HFFc6 (cell line): ENCODE measurements at regions not wholly inside any gene's neighbourhood (a gene's known extent, or its start where the extent isn't known, plus 50 kb on each side); places are given as distances from the start of the nearest gene placed in this dataset.
A peak's percentile ranks its signal among the peaks of the same experiment; 100 is the strongest.

Experiments
- DNase-seq: peaks from one replicate; pipeline ENCODE4 v3.0.0-alpha.2; 2018
- H3K27ac Mint-ChIP-seq: 2 replicates; pipeline ENCODE4 v1.8.0; 2020; ENCODE audit warnings: mild to moderate bottlenecking, mixed read lengths
- H3K27me3 Mint-ChIP-seq: 2 replicates; pipeline ENCODE4 v1.8.0; 2021; ENCODE audit warnings: mild to moderate bottlenecking, moderate library complexity, mixed read lengths; ENCODE audit not compliant: insufficient read depth
- H3K36me3 Mint-ChIP-seq: 2 replicates; pipeline ENCODE4 v1.8.0; 2021; ENCODE audit warnings: low read depth, mixed read lengths
- H3K4me1 Mint-ChIP-seq: 2 replicates; pipeline ENCODE4 v1.8.0; 2020; ENCODE audit warnings: low read depth, mixed read lengths
- H3K4me3 Mint-ChIP-seq: 2 replicates; pipeline ENCODE4 v1.8.0; 2020; ENCODE audit warnings: mild to moderate bottlenecking, moderate library complexity, mixed read lengths
- H3K9me3 Mint-ChIP-seq: 2 replicates; pipeline ENCODE4 v1.8.0; 2020; ENCODE audit warnings: mild to moderate bottlenecking, mixed read lengths
- CTCF ChIP-seq: fragments of 200-600 bp; sonication (generic); IDR thresholded peaks from 2 replicates; pipeline ENCODE4 v1.5.0; 2021; ENCODE audit warnings: antibody characterized with exemption, mild to moderate bottlenecking

- Mint-ChIP-seq H3K9me3 (peaks cover 7% of the 10 kb centered on the region; the same call in 1 of the 2 replicates), H3K4me3 (no peak overlapping the region), H3K4me1 (peaks cover 48% of the 10 kb centered on the region), H3K27me3 (no peaks in the 10 kb centered on the region; the same call in 1 of the 2 replicates), H3K27ac (no peak overlapping the region), H3K36me3 (peaks cover 23% of the 10 kb centered on the region)
- no peak for TF ChIP-seq CTCF
- DNase-seq = no peak
Measured at GRCh38 chr15:62406305-62406891, 241.3 kb upstream of the C2CD4B start.

GRCh38 chr15:62407216-62407615 lies 242.1 kb upstream of the C2CD4B start:
- no peak for DNase-seq
- no peak for TF ChIP-seq CTCF
- peaks cover 17% of the 10 kb centered on the region for H3K36me3 Mint-ChIP-seq
- H3K4me3 Mint-ChIP-seq = no peak overlapping the region
- H3K4me1 Mint-ChIP-seq = peaks cover 40% of the 10 kb centered on the region
- no peaks in the 10 kb centered on the region; the same call in 1 of the 2 replicates for H3K27me3 Mint-ChIP-seq
- H3K9me3 Mint-ChIP-seq = peaks cover 7% of the 10 kb centered on the region; the same call in 1 of the 2 replicates
- H3K27ac Mint-ChIP-seq = no peak overlapping the region

GRCh38 chr15:62407962-62408361 lies 242.9 kb upstream of the C2CD4B start:
- Mint-ChIP-seq H3K9me3 (no peaks in the 10 kb centered on the region; the same call in 1 of the 2 replicates), H3K27ac (no peak overlapping the region)

GRCh38 chr15:62409466-62409865 lies 244.4 kb upstream of the C2CD4B start:
- Mint-ChIP-seq H3K36me3 (no peaks in the 10 kb centered on the region), H3K4me3 (no peak overlapping the region), H3K9me3 (no peaks in the 10 kb centered on the region), H3K27ac (no peak overlapping the region), H3K27me3 (no peaks in the 10 kb centered on the region; the same call in 1 of the 2 replicates), H3K4me1 (peaks cover 33% of the 10 kb centered on the region)
- no peak for DNase-seq
- TF ChIP-seq CTCF = no peak

More at GRCh38 chr15:62407962-62408361, 242.9 kb upstream of the C2CD4B start:
- Mint-ChIP-seq H3K36me3 (peaks cover 10% of the 10 kb centered on the region), H3K4me3 (no peak overlapping the region), H3K27me3 (no peaks in the 10 kb centered on the region; the same call in 1 of the 2 replicates), H3K4me1 (peaks cover 40% of the 10 kb centered on the region)
- TF ChIP-seq CTCF = no peak
- no peak for DNase-seq

DNA sequence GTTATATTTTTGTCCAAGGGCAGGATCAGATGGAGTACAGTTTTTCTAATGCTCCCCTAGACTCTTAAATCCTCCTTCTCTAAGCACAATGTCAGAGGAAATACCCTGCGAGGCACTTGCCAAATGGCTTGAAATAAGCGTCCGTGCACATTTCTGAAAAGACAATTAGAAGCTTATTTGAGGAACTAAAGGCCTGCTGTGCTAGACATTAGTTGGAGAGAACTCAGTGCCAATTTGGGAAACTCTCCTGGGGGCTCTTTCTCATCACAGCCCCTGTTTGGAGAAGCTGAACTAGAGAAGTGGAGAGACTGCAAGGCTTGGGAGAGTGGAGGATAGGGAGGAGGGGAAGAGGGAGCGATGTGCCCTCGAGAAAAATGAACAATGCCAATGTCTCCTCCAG lies 247.6 kb upstream of the C2CD4B start:
- peaks cover 39% of the 10 kb centered on the region for H3K4me1 Mint-ChIP-seq
- no peaks in the 10 kb centered on the region for H3K9me3 Mint-ChIP-seq
- no peaks in the 10 kb centered on the region for H3K27me3 Mint-ChIP-seq
- no peak for TF ChIP-seq CTCF
- 0 out of 2 replicates have a peak overlapping the region, but pooled peaks have one; percentile 1 for H3K4me3 Mint-ChIP-seq
- H3K36me3 Mint-ChIP-seq = no peaks in the 10 kb centered on the region
- no peak overlapping the region for H3K27ac Mint-ChIP-seq
- no peak for DNase-seq
